H9 (cell line): ENCODE measurements at regions not wholly inside any gene's neighbourhood (a gene's known extent, or its start where the extent isn't known, plus 50 kb on each side); places are given as distances from the start of the nearest gene placed in this dataset.

Experiments
- DNase-seq: peaks from one replicate; pipeline ENCODE4 v3.0.0-alpha.2; 2017
- H2AFZ ChIP-seq: one replicate; pipeline ENCODE4 v1.6.1; 2013; ENCODE audit warnings: mild to moderate bottlenecking, low read length, control low read depth, moderate library complexity
- H2AK5ac ChIP-seq: 2 replicates; pipeline ENCODE4 v1.6.1; 2013; ENCODE audit warnings: low read length, control low read depth, mixed read lengths; ENCODE audit not compliant: insufficient read length
- H2BK120ac ChIP-seq: one replicate; pipeline ENCODE4 v1.6.1; 2013; ENCODE audit warnings: low read depth, mild to moderate bottlenecking, low read length, control low read depth, inconsistent platforms; ENCODE audit not compliant: poor library complexity, severe bottlenecking
- H2BK12ac ChIP-seq: 2 replicates; pipeline ENCODE4 v1.6.1; 2013; ENCODE audit warnings: low read length, control low read depth, mixed read lengths, low read depth; ENCODE audit not compliant: insufficient read length
- H2BK15ac ChIP-seq: 2 replicates; pipeline ENCODE4 v1.6.1; 2013; ENCODE audit warnings: low read depth, low read length, control low read depth
- H2BK20ac ChIP-seq: one replicate; pipeline ENCODE4 v1.6.1; 2013; ENCODE audit warnings: low read depth, mild to moderate bottlenecking, low read length, control low read depth, inconsistent platforms; ENCODE audit not compliant: poor library complexity, severe bottlenecking
- H2BK5ac ChIP-seq: 2 replicates; pipeline ENCODE4 v1.6.1; 2013; ENCODE audit warnings: low read length, control low read depth, mixed read lengths; ENCODE audit not compliant: insufficient read length
- H3K14ac ChIP-seq: 2 replicates; pipeline ENCODE4 v1.6.1; 2013; ENCODE audit warnings: low read length, control low read depth; ENCODE audit not compliant: insufficient read depth
- H3K18ac ChIP-seq: 2 replicates; pipeline ENCODE4 v1.6.1; 2013; ENCODE audit warnings: low read depth, mild to moderate bottlenecking, mixed read lengths, low read length, control low read depth; ENCODE audit not compliant: insufficient read length
- H3K23ac ChIP-seq: 2 replicates; pipeline ENCODE4 v1.6.1; 2013; ENCODE audit warnings: low read length, control low read depth, mixed read lengths, low read depth; ENCODE audit not compliant: insufficient read length
- H3K23me2 ChIP-seq: 2 replicates; pipeline ENCODE4 v1.6.1; 2013; ENCODE audit warnings: low read depth, mild to moderate bottlenecking, mixed read lengths, low read length, control low read depth; ENCODE audit not compliant: insufficient read length, poor library complexity, severe bottlenecking
- H3K27ac ChIP-seq: 2 replicates; pipeline ENCODE4 v1.5.1; 2013; ENCODE audit warnings: low read length, control low read depth, mixed read lengths, low read depth; ENCODE audit not compliant: insufficient read length
- H3K27me3 ChIP-seq: 2 replicates; pipeline ENCODE4 v1.6.1; 2013; ENCODE audit warnings: low read length, control low read depth, inconsistent platforms; ENCODE audit not compliant: insufficient read depth
- H3K4ac ChIP-seq: 2 replicates; pipeline ENCODE4 v1.6.1; 2013; ENCODE audit warnings: low read depth, mild to moderate bottlenecking, control low read depth, inconsistent platforms, low read length, moderate library complexity
- H3K4me1 ChIP-seq: 2 replicates; pipeline ENCODE4 v1.6.1; 2013; ENCODE audit warnings: low read length, control low read depth, inconsistent platforms; ENCODE audit not compliant: insufficient read depth
- H3K4me2 ChIP-seq: 2 replicates; pipeline ENCODE4 v1.6.1; 2013; ENCODE audit warnings: low read length, control low read depth, mixed read lengths; ENCODE audit not compliant: insufficient read length, insufficient read depth
- H3K56ac ChIP-seq: 2 replicates; pipeline ENCODE4 v1.6.1; 2013; ENCODE audit warnings: low read depth, mild to moderate bottlenecking, mixed read lengths, low read length, control low read depth; ENCODE audit not compliant: insufficient read length
- H3K79me1 ChIP-seq: 2 replicates; pipeline ENCODE4 v1.6.1; 2013; ENCODE audit warnings: low read depth, mild to moderate bottlenecking, moderate library complexity, low read length, control low read depth, inconsistent platforms; ENCODE audit not compliant: insufficient read depth, poor library complexity, severe bottlenecking
- H3K79me2 ChIP-seq: 2 replicates; pipeline ENCODE4 v1.6.1; 2013; ENCODE audit warnings: low read length, control low read depth, inconsistent platforms; ENCODE audit not compliant: insufficient read depth
- H3K9ac ChIP-seq: 2 replicates; pipeline ENCODE4 v1.6.1; 2013; ENCODE audit warnings: low read length, control low read depth, mixed read lengths; ENCODE audit not compliant: insufficient read length; ENCODE audit errors: extremely low read depth
- H3K9me3 ChIP-seq: one replicate; pipeline ENCODE4 v1.6.1; 2013; ENCODE audit warnings: low read depth, low read length, inconsistent platforms; ENCODE audit not compliant: control insufficient read depth
- H3T11ph ChIP-seq: one replicate; pipeline ENCODE4 v1.6.1; 2013; ENCODE audit warnings: mild to moderate bottlenecking, low read length, control low read depth, inconsistent platforms
- H4K20me1 ChIP-seq: one replicate; pipeline ENCODE4 v1.6.1; 2013; ENCODE audit not compliant: control insufficient read depth, insufficient read length, insufficient read depth
- H4K5ac ChIP-seq: 2 replicates; pipeline ENCODE4 v1.6.1; 2013; ENCODE audit warnings: low read depth, mild to moderate bottlenecking, mixed read lengths, low read length, control low read depth; ENCODE audit not compliant: insufficient read length
- H4K8ac ChIP-seq: replicated peaks from 2 replicates; pipeline ENCODE4 v1.6.1; 2013; ENCODE audit warnings: low read length, control low read depth, mixed read lengths, low read depth; ENCODE audit not compliant: insufficient read length
- H4K91ac ChIP-seq: 2 replicates; pipeline ENCODE4 v1.6.1; 2013; ENCODE audit warnings: low read depth, mild to moderate bottlenecking, moderate library complexity, mixed read lengths, low read length, control low read depth; ENCODE audit not compliant: insufficient read length
- H3K27ac Mint-ChIP-seq, 3 experiments: 2 replicates in 2 of 3; 3 replicates in 1 of 3; pipeline ENCODE4 v1.8.0; 2020 to 2021; ENCODE audit warnings: mixed read lengths in 3 of 3, mild to moderate bottlenecking in 1 of 3, moderate library complexity in 1 of 3
- H3K27me3 Mint-ChIP-seq: 2 replicates; pipeline ENCODE4 v1.8.0; 2021; ENCODE audit warnings: low read depth, mild to moderate bottlenecking, moderate library complexity, mixed read lengths
- H3K36me3 Mint-ChIP-seq, 3 experiments: 2 replicates in 2 of 3; 3 replicates in 1 of 3; pipeline ENCODE4 v1.8.0; 2020 to 2021; ENCODE audit warnings: low read depth in 3 of 3, mixed read lengths in 3 of 3; ENCODE audit not compliant: insufficient read depth in 1 of 3
- H3K4me1 Mint-ChIP-seq, 2 experiments: 2 replicates each; pipeline ENCODE4 v1.8.0; 2020; ENCODE audit warnings: mixed read lengths in 2 of 2
- H3K4me3 Mint-ChIP-seq, 2 experiments: 2 replicates in 1 of 2; 3 replicates in 1 of 2; pipeline ENCODE4 v1.8.0; 2020 to 2021; ENCODE audit warnings: mild to moderate bottlenecking in 2 of 2, mixed read lengths in 2 of 2, moderate library complexity in 1 of 2
- H3K9me3 Mint-ChIP-seq, 2 experiments: 2 replicates in 1 of 2; 3 replicates in 1 of 2; pipeline ENCODE4 v1.8.0; 2020; ENCODE audit warnings: mild to moderate bottlenecking in 2 of 2, mixed read lengths in 2 of 2, moderate library complexity in 1 of 2
- CTCF ChIP-seq: fragments of 200-600 bp; sonication (generic); conservative IDR thresholded peaks from 3 replicates; pipeline ENCODE4 v1.8.0; 2021; ENCODE audit warnings: antibody characterized with exemption, mild to moderate bottlenecking
- WGBS: extraction: QIAGEN DNeasy Blood & Tissue Kit; methylation state at CpG from one replicate; pipeline ENCODE4 v1.1.7; 2013; ENCODE audit warnings: missing lambda C conversion rate, low lambda C conversion rate, mixed read lengths; ENCODE audit not compliant: insufficient read length; ENCODE audit errors: extremely low coverage; 5-methylcytosine and 5-hydroxymethylcytosine counted together

- no peak overlapping the region for H3K56ac ChIP-seq
- WGBS = no CpG with 5 or more reads among the region's 7 CpGs
These were observed 172.7 kb downstream of the SCP2D1 start for GRCh38 chr20:18986146-18986830.

More at GRCh38 chr20:18986146-18986830, 172.7 kb downstream of the SCP2D1 start:
- Histone ChIP-seq H2BK15ac (no peak overlapping the region), H2BK20ac (no peak overlapping the region), H2BK12ac (no peak overlapping the region), H4K8ac (no peak overlapping the region), H3K18ac (no peak overlapping the region), H2AK5ac (no peak overlapping the region), H2BK120ac (no peak overlapping the region), H3K4me1 (no peaks in the 10 kb centered on the region), H3T11ph (no peak overlapping the region), H3K79me1 (no peaks in the 10 kb centered on the region), H3K27ac (no peak overlapping the region), H4K20me1 (no peaks in the 10 kb centered on the region), H3K14ac (no peak overlapping the region), H2BK5ac (no peak overlapping the region), H2AFZ (no peak overlapping the region), H3K9ac (no peak overlapping the region), H4K5ac (no peak overlapping the region), H3K79me2 (no peaks in the 10 kb centered on the region), H4K91ac (no peak overlapping the region), H3K4ac (no peak overlapping the region), H3K23me2 (no peaks in the 10 kb centered on the region), H3K4me2 (no peak overlapping the region), H3K9me3 (no peaks in the 10 kb centered on the region), H3K23ac (no peak overlapping the region), H3K27me3 (no peaks in the 10 kb centered on the region)
- TF ChIP-seq CTCF = no peak
- peaks cover 9 to 16% of the 10 kb centered on the region in 2 experiments for H3K4me1 Mint-ChIP-seq
- DNase-seq = no peak
- H3K4me3 Mint-ChIP-seq = no peak overlapping the region
- H3K27me3 Mint-ChIP-seq = no peaks in the 10 kb centered on the region; the same call in 1 of the 2 replicates
- H3K27ac Mint-ChIP-seq = no peak overlapping the region
- no peaks in the 10 kb centered on the region for H3K36me3 Mint-ChIP-seq
- no peaks in the 10 kb centered on the region; a peak in 2 of 5 replicates for H3K9me3 Mint-ChIP-seq
